NCI-H146 (cell line): ENCODE measurements at regions not wholly inside any gene's neighbourhood (a gene's known extent, or its start where the extent isn't known, plus 50 kb on each side); places are given as distances from the start of the nearest gene placed in this dataset.
A peak's percentile ranks its signal among the peaks of the same experiment; 100 is the strongest.
"Not testable (repeated sequence)": the region's sequence is repeated elsewhere in the genome, so short reads cannot be mapped to it uniquely, and the experiment has no call there.

ENCODE experiments used
- DNase-seq: peaks from one replicate; lab custom pipeline; 2025; lab: John Stamatoyannopoulos, UW

DNA sequence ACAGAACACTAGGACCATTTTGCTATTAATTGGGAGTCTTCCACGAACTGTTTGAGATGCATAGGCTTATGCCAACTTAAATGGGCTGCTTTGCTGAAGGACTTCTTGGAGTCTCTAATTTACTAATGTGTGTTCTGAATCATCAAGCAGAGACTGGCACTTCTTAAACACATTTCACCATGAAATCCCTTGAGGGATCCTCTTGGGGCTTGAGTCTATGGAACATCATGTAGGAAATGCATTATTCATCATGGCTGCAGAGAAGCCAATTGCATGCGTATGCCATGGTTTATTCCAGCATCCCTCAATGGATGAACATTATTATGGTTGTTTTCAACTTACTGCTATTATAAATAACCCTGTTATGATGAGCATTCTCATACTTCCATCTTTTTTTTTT lies 73.4 kb downstream of the FGD2 start:
- DNase-seq: no peak

DNA sequence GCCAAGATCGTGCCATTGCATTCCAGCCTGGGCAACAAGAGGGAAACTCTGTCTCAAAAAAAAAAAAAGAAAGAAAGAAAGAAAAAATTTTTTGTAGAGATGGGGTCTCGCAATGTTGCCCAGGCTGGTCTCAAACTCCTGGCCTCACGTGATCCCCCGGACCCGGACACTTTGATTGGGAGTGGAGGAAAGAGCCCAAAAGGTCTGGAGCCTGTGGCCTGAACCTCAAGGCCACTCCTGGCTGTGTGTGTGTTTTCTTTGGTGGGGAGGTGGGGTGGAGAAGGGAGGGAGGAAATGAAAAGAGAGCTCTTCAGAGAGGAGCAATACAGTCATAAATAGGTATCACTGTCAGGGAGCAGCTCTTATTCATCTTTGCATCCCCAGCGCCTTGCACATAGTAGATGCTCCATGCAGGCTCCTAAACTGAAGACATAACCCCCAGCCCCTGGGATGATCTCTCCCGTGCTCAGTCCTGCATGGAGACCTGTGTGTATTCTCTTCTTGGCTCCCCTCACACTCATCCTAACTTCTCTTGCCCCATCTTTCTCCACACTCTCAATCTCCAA lies 75.7 kb downstream of the FGD2 start:
- no peak for DNase-seq

DNA sequence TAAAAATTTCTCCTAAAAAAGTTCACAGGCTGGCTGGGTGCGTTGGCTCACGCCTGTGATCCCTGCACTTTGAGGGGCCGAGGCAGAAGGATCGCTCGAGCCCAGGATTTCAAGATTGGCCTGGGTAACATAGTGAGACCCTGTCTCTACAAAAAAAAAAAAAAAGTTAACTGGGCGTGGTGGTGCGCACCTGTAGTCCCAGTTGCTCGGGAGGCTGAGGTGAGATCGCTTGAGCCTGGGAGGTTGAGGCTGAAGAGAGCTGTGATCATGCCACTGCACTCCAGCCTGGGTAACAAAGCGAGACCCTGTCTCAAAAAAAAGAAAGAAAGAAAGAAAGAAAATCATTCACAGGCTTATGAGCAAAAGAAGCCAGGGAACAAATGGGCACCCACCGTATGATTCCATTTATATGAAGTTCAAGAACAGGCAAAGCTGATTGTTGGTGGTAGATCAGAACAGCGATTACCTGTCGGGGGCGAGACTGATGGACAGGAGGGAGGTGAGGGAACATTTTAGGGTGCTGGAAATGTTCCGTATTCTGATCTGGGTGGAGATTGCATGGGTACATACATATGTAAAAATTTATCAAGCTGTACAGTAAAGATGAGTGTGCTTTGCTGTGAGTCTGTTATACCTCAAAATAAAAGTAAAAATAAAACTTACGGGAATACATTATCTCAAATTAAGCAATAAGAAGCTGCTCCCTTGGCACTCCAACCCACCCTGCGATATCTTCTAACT lies 77.1 kb downstream of the FGD2 start:
- DNase-seq: no peak

DNA sequence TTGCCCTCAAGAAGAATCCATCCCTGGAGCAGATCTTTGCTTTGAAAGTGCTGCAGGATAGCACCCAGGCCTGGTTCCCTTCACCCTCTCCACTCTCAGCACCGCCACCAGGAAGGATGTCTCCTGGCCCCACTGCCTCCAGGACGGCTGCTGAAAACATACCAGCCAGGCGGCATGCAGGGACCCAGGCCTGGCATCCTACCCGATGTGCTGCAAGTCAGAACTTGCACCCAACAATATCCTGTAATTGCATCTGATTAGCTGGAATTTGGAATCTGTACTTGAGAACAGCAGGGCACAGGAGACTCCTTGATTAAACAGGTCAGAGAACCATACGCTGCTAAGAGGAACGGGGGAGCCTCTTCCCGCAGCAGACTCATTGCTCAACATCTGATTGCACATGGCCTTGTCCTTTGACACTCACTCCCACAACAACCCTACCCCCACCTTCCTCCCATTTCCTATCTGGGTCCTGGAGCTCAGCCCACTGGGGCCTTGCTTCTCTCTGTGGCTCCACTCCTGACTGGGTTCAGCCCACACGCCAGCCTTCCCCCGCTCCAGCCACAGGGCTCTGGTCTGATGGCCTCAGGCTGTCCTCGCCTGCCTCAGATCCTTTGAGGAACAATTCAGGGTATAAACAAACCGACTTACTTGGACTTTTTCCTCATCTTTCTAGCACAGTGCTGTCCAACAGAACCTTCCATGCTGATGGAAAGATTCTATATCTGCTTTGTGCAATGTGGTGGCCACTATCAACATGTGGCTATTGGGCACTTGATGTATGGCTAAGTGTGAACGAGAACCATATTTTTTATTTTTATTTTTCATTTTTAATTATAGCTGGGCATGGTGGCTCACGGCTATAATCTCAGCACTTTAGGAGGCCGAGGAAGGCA lies 78.0 kb downstream of the FGD2 start:
- peak; percentile 23 for DNase-seq

DNA sequence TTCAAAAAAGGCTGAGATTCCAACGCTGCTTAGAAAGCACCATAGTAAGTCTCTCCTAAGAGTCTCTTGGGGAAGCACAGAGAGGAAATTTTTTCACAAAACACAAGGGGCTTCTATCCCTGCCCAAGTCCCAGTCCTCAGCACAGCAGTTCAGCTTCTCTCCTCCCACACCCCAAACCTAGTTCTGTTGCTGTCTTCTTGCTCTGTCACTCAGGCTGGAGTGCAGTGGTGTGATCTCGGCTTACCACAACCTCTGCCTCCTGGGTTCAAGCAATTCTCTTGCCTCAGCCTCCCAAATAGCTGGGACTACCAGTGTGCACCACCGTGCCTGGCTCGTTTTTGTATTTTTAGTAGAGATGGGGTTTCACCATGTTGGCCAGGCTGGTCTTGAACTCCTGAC lies 79.2 kb downstream of the FGD2 start:
- not testable (repeated sequence) for DNase-seq

DNA sequence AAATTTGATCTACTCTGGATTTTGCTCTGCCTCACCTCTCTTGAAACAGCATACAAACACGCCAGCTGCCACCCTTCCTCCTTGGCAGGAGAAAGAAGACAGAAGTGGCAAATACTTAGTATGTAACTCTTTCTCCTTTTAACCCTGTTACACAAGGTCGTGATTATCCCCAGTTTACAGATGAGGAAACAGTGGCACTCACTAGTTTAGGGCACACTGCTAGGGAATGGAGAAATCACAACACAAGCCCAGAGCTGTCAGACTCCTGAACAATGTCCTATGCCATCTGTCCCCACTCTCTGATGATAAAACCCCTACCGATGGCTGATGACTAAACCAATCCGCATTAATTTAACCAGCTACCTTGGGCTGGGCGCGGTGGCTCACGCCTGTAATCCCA lies 79.7 kb downstream of the FGD2 start:
- no peak for DNase-seq

DNA sequence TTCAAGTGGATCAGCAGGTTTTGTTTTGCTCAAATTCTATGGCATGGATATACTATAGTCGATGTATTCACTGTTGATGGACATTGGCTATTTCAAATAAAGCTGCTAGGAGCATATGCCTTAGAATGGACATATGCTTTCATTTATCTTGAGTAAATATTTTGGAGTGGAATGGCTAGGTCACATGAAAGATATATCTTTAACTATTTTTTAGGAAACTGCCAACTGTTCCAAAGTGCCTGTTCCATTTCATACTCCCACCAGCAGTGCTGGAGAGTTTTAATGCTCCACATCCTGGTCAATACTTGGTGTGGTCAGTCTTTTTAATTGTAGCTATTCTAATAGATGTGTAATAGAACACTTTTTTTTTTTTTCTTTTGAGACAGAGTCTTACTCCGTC lies 81.1 kb upstream of the PIM1 start:
- no peak for DNase-seq

DNA sequence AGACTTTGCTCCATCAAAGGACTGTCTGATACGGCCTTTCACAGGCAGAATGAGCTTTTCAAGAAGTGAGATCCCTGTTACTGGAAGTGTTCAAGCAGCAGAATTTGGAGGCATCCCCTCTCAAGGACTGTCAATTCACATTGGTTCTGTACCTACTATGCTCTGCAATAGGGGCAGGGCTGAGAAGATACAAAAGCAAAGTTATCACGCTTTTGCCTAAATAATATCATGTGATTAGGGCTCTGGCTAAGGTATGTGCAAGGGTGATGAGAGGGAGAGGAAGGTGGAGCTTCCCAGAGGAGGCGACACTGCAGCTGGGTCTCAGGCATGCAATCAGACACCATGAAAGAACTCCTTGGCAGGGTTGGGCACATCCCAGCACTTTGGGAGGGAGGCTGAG lies 80.2 kb upstream of the PIM1 start:
- no peak for DNase-seq

DNA sequence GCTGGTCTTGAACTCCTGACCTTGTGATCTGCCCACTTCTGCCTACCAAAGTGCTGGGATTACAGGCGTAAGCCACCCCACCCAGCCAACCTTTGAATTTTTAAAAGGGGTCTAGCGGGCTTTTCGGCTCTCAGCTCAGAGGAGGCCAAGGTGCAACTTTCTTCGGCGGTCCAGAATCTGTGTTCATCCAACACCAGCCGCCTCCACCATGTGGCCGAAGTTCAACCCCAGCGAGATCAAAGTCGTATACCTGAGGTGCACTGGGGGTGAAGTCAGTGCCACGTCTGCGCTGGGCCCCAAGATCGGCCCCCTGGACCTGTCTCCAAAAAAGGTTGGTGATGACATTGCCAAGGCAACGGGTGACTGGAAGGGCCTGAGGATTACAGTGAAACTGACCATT lies 78.8 kb upstream of the PIM1 start:
- not testable (repeated sequence) for DNase-seq

DNA sequence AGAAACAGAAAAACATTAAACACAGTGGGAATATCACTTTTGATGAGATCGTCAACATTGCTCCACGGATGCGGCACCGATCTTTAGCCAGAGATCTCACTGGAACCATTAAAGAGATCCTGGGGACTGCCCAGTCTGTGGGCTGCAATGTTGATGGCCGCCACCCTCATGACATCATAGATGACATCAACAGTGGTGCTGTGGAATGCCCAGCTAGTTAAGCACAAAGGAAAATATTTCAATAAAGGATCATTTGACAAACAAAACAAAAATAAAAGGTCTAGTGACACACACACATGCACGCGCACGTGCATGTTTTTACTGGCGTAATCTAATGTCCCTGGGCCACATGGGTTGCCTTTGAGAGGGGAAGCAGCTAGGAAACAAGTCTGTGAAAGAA lies 78.4 kb upstream of the PIM1 start:
- DNase-seq: not testable (repeated sequence)

DNA sequence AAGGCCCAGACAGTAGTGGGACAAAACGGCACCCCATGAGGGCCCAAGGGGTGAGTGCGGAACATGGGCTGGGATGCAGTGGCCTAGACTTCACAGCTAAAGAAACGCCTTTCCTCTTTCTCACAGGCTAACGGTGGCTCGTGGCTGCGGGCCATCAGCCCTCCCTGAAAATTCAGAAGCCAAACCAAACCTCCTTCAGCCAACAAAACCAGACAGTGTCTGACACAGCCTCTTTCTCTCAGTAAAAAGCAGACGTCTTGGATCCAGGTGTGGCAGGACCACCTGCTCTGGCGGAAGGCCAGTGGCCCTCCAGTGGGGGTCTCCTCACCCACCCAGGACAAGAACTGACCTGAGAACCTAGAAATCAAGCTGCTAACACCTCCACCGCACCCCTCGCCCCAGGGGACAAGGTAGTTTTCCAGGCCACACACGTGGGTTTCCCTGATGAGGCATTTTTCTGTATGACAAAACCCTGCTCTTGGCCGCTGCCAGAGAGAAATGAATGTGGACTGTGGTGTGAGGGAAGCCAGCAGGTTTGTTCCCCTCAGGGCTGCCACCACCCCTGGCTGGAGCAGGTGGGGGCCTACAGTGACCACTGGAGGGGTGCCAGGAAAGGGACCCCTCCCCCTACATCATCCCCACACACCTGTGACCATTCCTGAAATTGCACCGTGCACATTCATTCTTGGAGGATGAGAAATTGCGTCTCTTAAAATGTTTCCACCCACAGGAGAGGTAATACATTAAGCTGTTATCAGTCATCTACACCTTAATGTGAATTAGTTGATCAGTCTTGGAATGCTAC lies 76.8 kb upstream of the PIM1 start:
- DNase-seq: no peak

DNA sequence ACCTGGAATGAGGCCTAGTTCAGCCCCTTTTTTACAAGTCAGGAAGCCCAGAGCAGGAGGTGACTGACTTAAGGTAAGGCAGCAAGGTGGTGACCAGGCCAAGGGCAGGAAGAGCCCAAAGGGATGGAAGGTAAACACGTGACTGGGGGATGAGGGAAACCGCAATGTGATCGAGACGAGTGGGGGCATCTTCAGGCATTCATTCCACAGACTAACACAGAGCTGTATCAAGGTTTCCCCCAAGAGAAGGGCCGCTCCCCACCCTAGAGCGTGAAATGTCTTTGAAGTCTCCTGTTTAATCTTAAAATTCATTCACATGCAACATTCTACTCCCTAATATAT lies 76.3 kb upstream of the PIM1 start:
- no peak for DNase-seq

DNA sequence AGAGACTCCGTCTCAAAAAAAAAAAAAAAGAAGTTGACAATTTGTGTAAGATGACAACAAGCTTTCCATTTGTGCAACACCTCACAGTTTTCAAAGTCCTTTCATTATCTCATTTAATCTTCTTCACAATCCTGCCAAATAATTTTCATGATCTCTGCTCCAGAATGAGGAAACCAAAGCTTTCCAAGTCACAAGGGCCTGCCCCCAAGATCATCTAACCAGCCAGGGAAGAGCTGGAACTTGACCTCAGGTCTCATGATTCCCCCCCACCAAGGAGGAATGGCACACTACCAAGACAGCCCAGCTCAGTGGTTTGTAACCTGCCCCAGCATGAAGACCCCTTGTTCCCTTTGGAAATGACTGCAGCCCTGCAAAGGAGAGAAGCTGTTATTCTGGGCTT lies 74.0 kb upstream of the PIM1 start:
- no peak for DNase-seq

DNA sequence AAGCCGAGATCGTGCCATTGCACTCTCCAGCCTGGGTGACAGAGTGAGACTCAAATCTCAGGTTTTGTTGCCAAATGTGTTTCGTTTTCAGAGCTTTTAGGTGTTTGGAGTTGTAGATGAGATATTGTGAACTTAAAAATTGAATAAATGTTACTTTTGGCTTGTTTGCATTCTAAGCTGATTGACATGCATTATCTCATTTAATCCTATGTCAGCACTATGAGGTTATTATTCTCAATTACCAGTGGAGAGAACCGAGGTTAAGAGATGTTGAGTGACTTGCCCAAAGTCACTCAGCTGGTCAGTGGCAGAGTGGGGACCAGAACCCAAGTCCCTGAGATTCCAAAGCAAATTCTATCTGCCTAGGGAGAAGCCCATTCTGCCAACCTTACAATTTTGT lies 72.6 kb upstream of the PIM1 start:
- no peak for DNase-seq

DNA sequence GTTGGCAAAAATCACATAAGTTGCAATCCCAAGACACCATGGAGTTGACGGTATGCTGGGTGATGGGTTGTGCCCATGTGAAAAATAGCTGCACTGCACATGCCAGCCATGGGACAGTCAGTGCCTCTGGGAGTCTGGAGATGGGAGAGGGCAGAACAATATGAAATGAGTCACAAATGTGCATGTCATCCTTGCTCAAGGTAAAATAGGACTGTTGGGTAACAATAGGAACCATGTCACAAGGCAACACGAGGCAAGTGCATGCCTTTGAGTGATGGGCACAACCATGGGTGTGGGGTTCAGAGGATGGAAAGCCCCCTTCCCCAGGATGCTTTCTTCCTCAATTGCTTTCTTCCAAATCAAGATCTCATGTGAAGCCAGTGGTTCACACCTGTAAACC lies 70.5 kb upstream of the PIM1 start:
- DNase-seq: no peak

DNA sequence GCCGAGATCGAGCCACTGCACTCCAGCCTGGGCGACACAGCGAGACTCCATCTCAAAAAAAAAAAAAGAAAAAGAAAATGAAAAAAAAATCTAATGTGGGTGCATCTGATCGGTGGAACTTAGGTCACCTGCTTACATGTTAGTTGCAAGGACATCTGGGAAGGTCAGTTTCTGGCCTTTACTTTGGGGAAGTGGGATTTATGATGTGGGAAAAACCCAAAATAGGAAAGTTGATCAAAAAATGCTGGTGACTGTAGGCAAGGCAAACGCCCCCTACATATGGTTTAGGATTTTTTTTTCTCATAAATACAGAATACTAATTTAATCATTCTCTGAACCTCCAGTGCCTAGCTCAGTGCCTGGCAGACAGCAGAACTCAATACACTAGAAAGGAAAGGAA lies 69.2 kb upstream of the PIM1 start:
- no peak for DNase-seq

DNA sequence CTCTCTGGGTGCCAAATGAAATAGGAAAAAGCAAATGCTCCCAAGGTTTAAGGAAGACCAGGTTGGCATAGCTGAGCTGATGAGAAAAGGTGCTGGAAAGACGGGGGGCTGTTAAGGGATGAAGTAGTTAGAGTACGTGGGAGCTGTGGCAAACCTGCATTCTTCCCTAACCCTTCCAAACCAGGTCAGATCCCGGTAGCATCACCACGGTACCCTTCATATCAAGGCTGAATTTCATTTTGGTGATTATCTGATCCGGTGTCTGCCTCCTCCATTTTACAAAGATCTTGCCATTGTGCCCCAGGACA lies 68.0 kb upstream of the PIM1 start:
- no peak for DNase-seq

DNA sequence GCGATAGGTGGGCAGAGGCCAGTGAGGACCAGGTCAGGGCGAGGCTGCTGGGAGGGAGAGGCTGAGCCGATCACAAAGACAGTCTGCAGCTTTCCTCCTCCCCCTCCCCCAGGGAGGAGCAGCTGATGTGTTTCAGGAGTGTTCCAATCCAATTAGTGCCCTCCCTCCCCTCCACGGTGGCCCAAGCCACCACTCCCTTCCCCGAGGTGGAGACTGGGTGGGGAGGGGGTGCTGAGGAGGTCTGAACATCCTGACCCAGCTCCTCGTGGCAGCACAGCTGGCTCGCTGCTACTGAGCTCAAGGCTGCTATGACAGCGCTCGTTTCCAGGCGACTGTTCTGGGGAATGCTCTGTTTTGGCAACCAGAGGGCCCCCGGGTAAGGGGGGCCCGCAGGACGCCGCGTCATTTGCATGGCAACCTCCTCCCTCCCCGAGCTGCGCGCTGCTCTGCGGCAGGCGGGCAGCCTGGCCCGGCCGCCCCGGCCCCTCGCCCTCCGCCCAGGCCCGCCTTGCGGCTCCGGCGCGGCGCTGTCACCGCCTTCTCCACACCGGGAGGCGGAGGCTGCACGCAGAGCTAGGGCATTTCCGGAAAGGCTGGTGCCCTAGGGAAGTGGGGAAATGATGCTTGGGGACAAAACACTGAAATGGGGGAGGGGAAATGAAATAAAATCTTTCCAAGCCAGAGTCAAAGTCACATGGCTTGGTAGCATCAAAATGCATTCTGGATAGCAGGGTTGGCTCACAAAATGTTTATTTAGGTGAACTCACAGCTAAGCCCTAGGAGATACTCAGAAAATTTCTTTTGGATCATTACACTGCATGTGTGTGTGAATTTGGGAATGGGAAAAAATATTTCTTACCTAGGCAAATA lies 67.4 kb upstream of the PIM1 start:
- DNase-seq: peak; percentile 98

DNA sequence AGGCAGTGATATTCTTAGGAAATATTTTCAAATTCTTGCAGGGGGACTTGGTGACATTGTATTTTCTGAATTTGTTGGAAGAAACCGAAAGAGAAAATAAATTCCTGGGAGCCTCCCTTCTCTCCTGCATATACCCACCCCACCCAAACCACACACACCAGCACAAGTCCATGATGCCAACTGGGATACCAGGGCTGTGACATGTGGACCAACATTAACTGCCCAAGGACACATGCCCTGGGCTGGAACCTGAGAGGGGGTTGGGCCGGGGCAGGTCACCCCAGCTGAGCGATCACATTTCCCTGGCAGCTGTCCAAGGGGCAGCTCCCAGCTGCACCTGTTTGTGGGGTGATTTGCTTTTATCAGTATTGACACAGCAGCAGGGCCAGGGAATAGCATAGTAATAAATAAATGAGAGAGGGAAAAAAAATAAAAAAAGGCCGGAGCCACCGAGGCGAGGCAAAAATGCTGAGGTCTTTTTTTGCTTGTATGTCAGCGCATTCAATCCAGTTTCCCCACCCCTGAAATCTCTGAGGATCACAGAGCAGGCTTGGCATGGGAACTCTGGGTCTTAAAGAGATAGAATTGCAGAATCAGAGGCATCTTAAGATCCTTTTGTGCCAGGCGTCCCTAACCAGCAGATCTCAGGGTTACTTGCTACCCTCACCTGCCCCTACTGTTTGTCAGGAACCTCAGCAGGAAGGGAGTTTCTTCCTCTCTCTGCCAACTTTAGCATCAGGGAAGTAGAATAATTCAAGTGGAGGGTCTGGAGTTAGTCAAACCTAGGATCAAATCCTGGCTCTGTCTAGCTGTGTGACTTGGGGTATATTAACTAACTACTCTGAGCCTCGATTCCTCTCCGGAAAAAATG lies 66.5 kb upstream of the PIM1 start:
- peak; percentile 98 for DNase-seq

DNA sequence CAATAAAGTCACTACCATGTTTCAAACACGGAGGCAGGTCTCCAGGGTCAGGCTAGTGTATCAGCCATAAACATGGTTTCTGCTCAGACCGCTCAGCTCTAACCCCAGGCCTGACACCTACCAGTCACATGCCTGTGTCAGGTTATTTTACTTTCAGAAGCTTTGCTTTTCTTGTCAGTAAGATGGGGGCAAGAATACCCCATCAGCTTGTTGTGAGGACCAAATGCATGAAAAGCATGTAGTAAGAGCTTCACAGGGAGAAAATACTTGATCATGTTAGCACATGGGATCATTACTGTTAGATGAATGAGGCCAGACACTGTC lies 65.2 kb upstream of the PIM1 start:
- no peak for DNase-seq
